ENCODE measurements at regions not wholly inside any gene's neighbourhood (a gene's known extent, or its start where the extent isn't known, plus 50 kb on each side); places are given as distances from the start of the nearest gene placed in this dataset. TPM values are rescaled to one million over a fixed set of nuclear protein-coding genes. Genes with fewer than 3 reads are reported as not detected.

GRCh38 chr2:161570424-161571050 is 53.7 kb upstream of the SLC4A10 start:
- no peak for ATAC-seq (ENCODE audit: low read depth)
- DNase-seq: no peak
- Histone ChIP-seq H3K9ac (ENCODE audit: low read length) (no peak overlapping the region), H2AFZ (ENCODE audit: insufficient read depth, low read depth, low read length, poor library complexity, severe bottlenecking) (no peak overlapping the region), H3K27ac (ENCODE audit: low read length in 2 of 2) (no peak overlapping the region), H3K9me3 (ENCODE audit: control extremely low read depth in 1 of 3, control insufficient read depth in 2 of 3, insufficient read depth in 1 of 3, low read length in 2 of 3) (no peaks in the 10 kb centered on the region), H3K4me2 (replicated peaks; ENCODE audit: low read depth, low read length, poor library complexity, severe bottlenecking) (no peak overlapping the region), H3K27me3 (replicated peaks in 1 of 4; ENCODE audit: control extremely low read depth in 1 of 4, control insufficient read depth in 3 of 4, insufficient read depth in 4 of 4, low read length in 3 of 4) (no peaks in the 10 kb centered on the region), H4K20me1 (ENCODE audit: control insufficient read depth, insufficient read depth, low read length, poor library complexity, severe bottlenecking) (no peaks in the 10 kb centered on the region), H3K36me3 (replicated peaks in 1 of 2; ENCODE audit: control extremely low read depth in 1 of 2, control insufficient read depth in 1 of 2, extremely low read depth in 1 of 2, insufficient read depth in 2 of 2, low read length in 1 of 2) (no peaks in the 10 kb centered on the region), H3K4me3 (ENCODE audit: control extremely low read depth in 1 of 5, extremely low read depth in 1 of 5, insufficient read depth in 1 of 5, low read depth in 2 of 5, low read length in 4 of 5) (no peak overlapping the region), H3K4me1 (ENCODE audit: control insufficient read depth in 2 of 2, insufficient read depth in 2 of 2, low read length in 2 of 2) (no peaks in the 10 kb centered on the region), H3K79me2 (ENCODE audit: control insufficient read depth, insufficient read depth, low read length) (no peaks in the 10 kb centered on the region)
- no peaks in the 10 kb centered on the region for H3K4me1 Mint-ChIP-seq
- H3K4me3 Mint-ChIP-seq: no peak overlapping the region
- intact Hi-C loops (cut with micrococcal nuclease): no loop called here
- no peaks in the 10 kb centered on the region for H3K27me3 Mint-ChIP-seq
- no peak overlapping the region for H3K27ac Mint-ChIP-seq
- ChIA-PET POLR2A (no interaction called here), CTCF (no interaction called here)
- peaks cover under 1% of the 10 kb centered on the region for H3K9me3 Mint-ChIP-seq (ENCODE audit: insufficient read depth)
- 76% methylated on average over 4 of the region's 6 CpGs for WGBS (ENCODE audit: insufficient coverage)
- TF ChIP-seq CTCF (IDR thresholded peaks at IDR 0.05) (no peak), EZH2 (IDR thresholded peaks at IDR 0.05; ENCODE audit: borderline replicate concordance, insufficient read depth, low read depth, low read length, poor library complexity, severe bottlenecking) (no peak)

DNA sequence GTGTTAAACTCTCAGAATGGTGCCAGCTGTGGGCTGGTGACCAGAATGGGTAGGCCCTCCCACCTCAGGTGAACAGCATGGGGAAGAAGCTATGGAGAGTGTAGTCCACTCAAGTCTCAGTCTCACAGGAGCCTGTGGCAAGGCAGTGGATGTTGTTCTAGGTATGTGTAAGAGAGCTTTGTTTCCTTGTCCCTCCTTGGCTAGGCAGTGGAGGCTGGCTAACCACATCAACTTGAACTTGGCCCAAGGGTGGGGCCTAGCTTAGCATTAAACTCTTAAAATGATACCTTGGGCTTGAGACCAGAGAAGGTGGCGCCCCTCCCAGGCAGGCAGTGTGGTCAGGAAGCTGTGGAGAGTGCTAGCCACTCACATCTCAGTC is 53.2 kb upstream of the SLC4A10 start:
- ATAC-seq (ENCODE audit: low read depth) (no peak), DNase-seq (no peak)
- Histone ChIP-seq H2AFZ (ENCODE audit: insufficient read depth, low read depth, low read length, poor library complexity, severe bottlenecking) (no peak overlapping the region), H3K27ac (ENCODE audit: low read length in 2 of 2) (no peak overlapping the region), H3K27me3 (replicated peaks in 1 of 4; ENCODE audit: control extremely low read depth in 1 of 4, control insufficient read depth in 3 of 4, insufficient read depth in 4 of 4, low read length in 3 of 4) (no peaks in the 10 kb centered on the region), H3K4me2 (replicated peaks; ENCODE audit: low read depth, low read length, poor library complexity, severe bottlenecking) (no peak overlapping the region), H3K4me1 (ENCODE audit: control insufficient read depth in 2 of 2, insufficient read depth in 2 of 2, low read length in 2 of 2) (no peaks in the 10 kb centered on the region), H3K9me3 (ENCODE audit: control extremely low read depth in 1 of 3, control insufficient read depth in 2 of 3, insufficient read depth in 1 of 3, low read length in 2 of 3) (peaks cover 0 to 3% (median 0%) of the 10 kb centered on the region in 3 donors), H3K36me3 (replicated peaks in 1 of 2; ENCODE audit: control extremely low read depth in 1 of 2, control insufficient read depth in 1 of 2, extremely low read depth in 1 of 2, insufficient read depth in 2 of 2, low read length in 1 of 2) (no peaks in the 10 kb centered on the region), H3K9ac (ENCODE audit: low read length) (no peak overlapping the region), H3K4me3 (ENCODE audit: control extremely low read depth in 1 of 5, extremely low read depth in 1 of 5, insufficient read depth in 1 of 5, low read depth in 2 of 5, low read length in 4 of 5) (no peak overlapping the region), H4K20me1 (ENCODE audit: control insufficient read depth, insufficient read depth, low read length, poor library complexity, severe bottlenecking) (no peaks in the 10 kb centered on the region), H3K79me2 (ENCODE audit: control insufficient read depth, insufficient read depth, low read length) (no peaks in the 10 kb centered on the region)
- H3K9me3 Mint-ChIP-seq (ENCODE audit: insufficient read depth): no peaks in the 10 kb centered on the region
- no peak overlapping the region for H3K27ac Mint-ChIP-seq
- 71% methylated on average over 1 of the region's 1 CpG for WGBS (ENCODE audit: insufficient coverage)
- POLR2A ChIA-PET: no interaction called here
- intact Hi-C loops (cut with micrococcal nuclease): no loop called here
- no peaks in the 10 kb centered on the region for H3K4me1 Mint-ChIP-seq
- H3K4me3 Mint-ChIP-seq: no peak overlapping the region
- TF ChIP-seq EZH2 (IDR thresholded peaks at IDR 0.05; ENCODE audit: borderline replicate concordance, insufficient read depth, low read depth, low read length, poor library complexity, severe bottlenecking): no peak
- CTCF ChIA-PET: no interaction called here
- H3K27me3 Mint-ChIP-seq: no peaks in the 10 kb centered on the region

Small RNAs in the stretch of these regions (small RNA-seq; reads per million reads assigned to genes)
- not detected for gene RF01210 (ENCODE audit: insufficient read length, low read depth, low replicate concordance)
